Upper lobe of left lung (tissue), 4 donors: ENCODE measurements at regions not wholly inside any gene's neighbourhood (a gene's known extent, or its start where the extent isn't known, plus 50 kb on each side); places are given as distances from the start of the nearest gene placed in this dataset.

Experiments used
- CTCF ChIP-seq, 6 experiments: fragments of 450-650 bp in 4 of 6; fragments of 200-600 bp in 2 of 6; sonication (generic) in 2 of 6; IDR thresholded peaks; one replicate each; pipeline ENCODE4 v1.5.1; 2016 to 2019; ENCODE audit warnings: antibody characterized with exemption in 6 of 6
- EP300 ChIP-seq, 4 donors: sonication (generic); formaldehyde crosslinking; IDR thresholded peaks; one replicate each; pipeline ENCODE4 v1.5.1; 2017; ENCODE audit warnings: antibody characterized with exemption in 4 of 4, control low read depth in 2 of 4
- POLR2A ChIP-seq, 4 donors: fragments of 450-650 bp; IDR thresholded peaks; one replicate each; pipeline ENCODE4 v1.5.1; 2016 to 2017; ENCODE audit warnings: antibody characterized with exemption in 4 of 4, mild to moderate bottlenecking in 2 of 4
- POLR2AphosphoS5 ChIP-seq, 2 donors: sonication (generic); formaldehyde crosslinking; IDR thresholded peaks; one replicate each; pipeline ENCODE4 v1.5.1; 2017; ENCODE audit warnings: antibody characterized with exemption in 2 of 2

GRCh38 chr4:179625406-179625805 lies 2183.2 kb upstream of the AGA start:
- no peak for TF ChIP-seq CTCF (IDR thresholded peaks at IDR 0.05)
- TF ChIP-seq POLR2A (IDR thresholded peaks at IDR 0.05), result no peak
- TF ChIP-seq EP300 (IDR thresholded peaks at IDR 0.05), result no peak
- TF ChIP-seq POLR2AphosphoS5 (IDR thresholded peaks at IDR 0.05), result no peak
